Activated T-cell treated with anti-CD3 and anti-CD28 coated beads for 4 hours (primary cell): ENCODE measurements at regions not wholly inside any gene's neighbourhood (a gene's known extent, or its start where the extent isn't known, plus 50 kb on each side); places are given as distances from the start of the nearest gene placed in this dataset.
A peak's percentile ranks its signal among the peaks of the same experiment; 100 is the strongest.

Source experiments
- DNase-seq: peaks from one replicate; pipeline ENCODE4 v3.0.0-alpha.2; 2020

GRCh38 chr14:94717808-94718207, 52.1 kb downstream of the GSC start:
- no peak for DNase-seq

- no peak for DNase-seq
Measured at GRCh38 chr14:94716976-94717375, 52.9 kb downstream of the GSC start.

DNA sequence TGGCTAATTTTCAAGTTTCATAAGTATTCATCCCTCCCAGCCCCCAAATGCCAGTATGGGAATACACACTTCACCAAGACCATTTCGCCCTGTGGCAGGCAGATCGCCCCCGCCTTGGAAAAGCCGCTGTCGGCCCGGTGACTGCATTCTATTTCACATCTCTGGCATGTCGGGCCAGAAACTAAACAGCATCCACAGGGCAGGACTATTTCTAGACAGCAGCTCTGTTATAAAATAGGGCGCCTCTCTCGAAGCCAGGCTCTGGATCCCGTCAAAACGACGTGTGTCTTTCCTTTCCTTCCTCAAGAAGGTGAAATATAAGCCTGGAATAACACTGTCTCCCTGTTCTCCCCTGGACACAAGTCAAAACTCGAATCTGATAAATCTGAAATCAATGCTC, 56.8 kb downstream of the GSC start:
- no peak for DNase-seq

- no peak for DNase-seq
Measured at GRCh38 chr14:94710731-94711130, 59.2 kb downstream of the GSC start.

DNA sequence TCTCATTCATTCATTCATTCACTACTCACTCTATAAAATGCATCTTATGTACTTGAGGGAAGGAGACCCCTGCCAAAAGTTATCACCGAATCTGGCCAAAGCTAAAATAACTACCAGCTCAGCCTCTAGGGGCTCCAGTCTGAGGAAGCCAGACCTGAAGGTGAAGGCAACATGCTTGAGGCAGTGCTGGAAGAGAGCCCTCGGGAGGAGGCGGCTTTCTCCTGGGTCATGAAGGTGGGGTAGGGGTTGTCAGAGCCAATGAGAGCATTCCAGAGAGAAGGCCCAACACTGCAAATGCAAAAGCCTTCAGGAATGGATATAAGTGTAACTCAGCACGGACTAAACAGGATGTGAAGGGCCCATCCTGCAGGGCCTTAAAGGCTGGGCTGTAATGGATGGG, 62.4 kb downstream of the GSC start:
- no peak for DNase-seq

- DNase-seq: no peak
Measured at GRCh38 chr14:94706133-94706532, 63.8 kb downstream of the GSC start.

DNA sequence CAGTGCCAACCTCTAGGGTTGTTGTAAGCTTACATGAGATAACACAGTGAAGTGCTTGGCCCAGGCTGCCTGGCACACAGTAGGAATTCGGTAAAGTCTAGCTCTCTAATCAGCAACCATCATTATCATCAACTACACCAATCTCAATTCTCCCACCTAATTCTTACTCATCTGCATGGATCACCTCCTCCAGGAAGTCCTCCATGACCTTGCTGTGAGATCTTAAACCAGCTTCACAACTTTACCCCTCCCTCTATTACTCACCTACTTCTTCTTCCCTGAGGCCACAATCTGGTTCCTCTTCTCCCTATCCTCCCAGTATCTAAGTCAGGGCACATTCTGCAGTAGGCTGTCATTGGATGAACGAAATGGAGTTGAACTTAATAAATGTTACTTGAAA, 67.3 kb downstream of the GSC start:
- DNase-seq: no peak

- no peak for DNase-seq
Measured at GRCh38 chr14:94701861-94702370, 68.0 kb downstream of the GSC start.

DNA sequence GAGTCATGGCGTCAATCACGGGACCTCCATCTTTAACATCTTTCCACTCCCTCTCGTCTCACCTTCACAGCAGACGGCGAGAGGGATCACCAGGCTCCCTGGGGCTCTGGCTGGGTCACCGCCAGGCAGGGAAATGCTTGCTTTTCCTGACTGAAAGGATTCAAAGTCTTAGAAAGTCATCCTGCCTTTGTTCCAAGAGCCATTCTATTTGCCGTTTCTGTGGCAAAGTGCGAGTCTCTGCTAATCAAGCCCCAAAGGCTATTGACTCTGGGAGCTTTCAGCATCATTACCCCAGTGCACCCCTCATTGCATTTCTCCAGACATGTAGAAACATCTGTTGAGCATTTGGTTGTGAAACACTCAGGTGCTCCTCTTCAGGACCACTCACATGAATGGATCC, 69.6 kb downstream of the GSC start:
- DNase-seq: no peak

DNA sequence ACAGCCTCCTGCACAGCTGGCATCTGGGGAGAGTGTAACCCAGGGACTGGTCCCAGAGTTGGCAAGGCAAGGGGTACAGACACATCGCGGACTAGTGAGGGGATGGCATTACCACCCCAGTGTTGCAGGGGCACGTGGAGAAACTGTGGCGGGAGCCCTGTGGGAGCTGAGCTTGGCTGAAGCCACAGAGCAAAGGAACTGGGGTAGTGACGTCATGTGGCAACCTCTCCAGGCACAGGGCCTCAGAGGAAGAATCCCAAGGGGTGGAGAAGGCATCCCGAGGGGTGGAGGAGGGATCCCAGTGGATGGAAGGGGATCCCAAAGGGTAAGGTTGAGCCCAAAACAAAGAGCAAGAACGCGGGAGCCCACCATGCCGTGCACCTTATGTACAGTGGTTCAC, 70.1 kb downstream of the GSC start:
- DNase-seq: no peak

- no peak for DNase-seq
Measured at GRCh38 chr14:94697773-94698556, 71.9 kb downstream of the GSC start.

DNA sequence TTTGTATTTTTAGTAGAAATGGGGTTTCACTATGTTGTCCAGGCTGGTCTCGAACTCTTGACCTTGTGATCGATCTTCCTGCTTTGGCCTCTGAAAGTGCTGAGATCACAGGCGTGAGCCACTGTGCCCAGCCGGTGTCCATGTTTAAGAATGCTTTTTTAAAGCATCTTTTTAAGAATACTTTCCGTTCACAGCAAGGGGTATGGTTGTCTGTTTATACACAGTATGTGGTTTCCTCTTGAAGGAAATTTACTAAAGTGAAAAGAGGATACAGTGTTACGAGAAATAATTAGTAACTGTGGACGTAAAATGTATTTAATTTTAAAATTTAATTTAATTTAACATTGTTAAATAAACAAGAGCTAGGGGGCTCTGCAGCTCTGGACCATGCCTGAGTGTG, 73.4 kb downstream of the GSC start:
- no peak for DNase-seq

DNA sequence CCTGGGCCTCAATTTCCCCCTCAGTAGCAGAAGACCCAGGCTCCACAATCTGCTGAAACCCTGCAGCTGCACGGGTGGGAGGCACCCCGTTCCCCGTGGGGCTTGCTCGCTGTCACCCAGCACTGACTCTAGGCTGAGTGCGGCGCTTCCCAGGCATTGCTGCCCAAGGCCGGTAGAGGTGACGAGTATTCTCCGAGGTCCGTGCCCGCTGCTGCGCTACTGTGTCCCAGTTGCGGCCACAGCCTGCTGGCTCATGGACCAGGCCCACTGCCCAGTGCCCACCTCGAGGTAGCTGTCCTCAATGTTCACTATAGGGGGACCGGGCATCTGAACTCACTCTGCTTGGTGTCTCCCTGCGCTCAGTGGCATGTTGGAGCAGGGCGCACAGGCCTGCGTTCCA, 74.7 kb downstream of the GSC start:
- no peak for DNase-seq

DNA sequence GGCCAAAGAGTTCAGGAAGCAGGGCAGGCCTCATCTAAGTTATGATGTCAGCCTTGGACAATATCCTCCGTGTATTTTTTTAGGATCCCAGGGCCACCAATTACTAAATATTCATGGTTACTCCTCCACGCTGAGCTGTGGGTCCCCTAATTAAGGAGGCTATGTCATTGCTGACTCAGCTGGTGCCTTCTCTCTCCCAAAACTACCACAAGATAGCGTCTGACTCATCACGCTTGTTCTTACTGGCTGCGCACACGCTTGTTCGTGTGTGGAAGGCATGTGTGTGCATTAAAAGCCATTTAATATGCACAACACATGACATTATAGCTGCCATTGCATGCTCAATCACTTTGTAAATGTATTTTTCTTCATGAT, 78.3 kb downstream of the GSC start:
- no peak for DNase-seq

GRCh38 chr14:94690896-94691659, 78.8 kb downstream of the GSC start:
- no peak for DNase-seq

DNA sequence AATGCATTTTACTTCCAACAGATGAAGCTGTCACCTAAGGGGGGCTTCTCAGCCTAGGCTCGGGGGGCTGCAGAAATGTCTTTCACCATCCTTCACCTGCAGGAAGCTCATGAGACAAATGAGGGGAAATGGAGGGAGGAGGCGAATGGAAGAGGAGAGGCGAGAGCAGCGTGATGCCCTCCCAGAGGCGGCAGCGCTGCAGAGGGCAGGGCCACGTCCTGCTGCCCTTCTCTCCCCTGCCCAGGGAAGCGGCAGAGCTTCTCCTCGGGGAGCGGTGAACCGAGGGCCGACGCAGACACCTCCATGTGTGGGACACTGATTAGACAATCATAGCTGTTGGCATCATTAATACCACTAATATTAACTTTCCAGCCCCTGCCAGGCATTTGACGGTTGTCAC, 78.3 kb downstream of the SERPINA3 start:
- DNase-seq: no peak

DNA sequence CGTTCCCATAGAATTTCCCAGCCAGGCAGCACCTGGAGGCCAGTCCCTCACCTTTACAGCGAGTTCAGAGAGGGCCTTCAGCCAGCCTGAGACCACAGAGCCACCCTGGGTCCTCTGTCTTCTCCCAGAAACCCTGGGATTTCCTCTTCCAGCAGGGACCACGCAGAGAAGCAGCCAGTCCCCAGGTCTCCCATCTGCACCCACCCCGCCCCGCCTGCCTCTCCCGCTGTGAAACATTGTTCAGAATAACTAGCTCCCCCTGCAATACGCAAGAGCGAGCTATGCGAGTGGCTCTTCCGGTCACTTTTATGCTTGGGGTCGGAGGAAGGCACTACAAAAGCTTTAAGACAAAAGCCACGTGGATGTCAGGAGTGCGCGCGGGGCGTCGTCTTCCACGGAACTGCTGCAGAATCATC, 77.8 kb downstream of the SERPINA3 start:
- DNase-seq: no peak

DNA sequence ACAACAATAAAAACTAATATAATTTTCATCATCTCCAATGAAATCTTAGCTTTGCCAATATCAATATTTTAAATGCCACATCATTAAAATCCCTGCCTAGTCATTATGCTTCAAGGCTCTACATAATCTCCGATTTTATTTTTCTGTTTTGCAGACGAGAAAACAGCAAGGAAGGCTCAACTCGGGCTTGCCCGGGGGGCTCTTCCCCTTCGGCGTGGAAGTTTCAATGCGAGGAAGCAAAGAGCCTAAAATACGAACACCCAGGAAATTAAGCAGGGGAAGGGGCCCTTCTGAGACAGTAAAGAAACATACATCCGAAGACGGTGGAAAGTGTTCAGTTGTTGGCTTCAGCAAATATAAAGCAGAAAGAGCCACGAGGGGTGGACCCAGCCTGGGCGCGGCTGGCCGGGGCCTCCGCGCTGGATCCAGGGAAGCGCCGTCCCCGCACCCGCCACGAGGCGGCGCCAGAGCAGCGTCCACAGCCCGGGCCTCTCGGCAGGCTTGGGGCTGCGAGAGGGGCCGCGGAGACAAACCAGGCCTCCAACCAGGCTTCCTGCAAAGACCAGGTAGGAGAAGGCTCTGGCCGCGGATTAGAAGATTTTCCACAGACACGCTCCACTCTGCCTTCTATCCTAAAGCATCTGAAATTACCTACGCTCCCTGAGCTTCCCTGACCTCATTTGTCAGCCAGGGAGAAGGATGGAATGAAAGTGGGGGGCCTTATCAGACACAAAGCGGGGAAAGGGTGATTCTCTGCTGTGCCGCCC, 77.2 kb downstream of the SERPINA3 start:
- DNase-seq: peak; percentile 11

DNA sequence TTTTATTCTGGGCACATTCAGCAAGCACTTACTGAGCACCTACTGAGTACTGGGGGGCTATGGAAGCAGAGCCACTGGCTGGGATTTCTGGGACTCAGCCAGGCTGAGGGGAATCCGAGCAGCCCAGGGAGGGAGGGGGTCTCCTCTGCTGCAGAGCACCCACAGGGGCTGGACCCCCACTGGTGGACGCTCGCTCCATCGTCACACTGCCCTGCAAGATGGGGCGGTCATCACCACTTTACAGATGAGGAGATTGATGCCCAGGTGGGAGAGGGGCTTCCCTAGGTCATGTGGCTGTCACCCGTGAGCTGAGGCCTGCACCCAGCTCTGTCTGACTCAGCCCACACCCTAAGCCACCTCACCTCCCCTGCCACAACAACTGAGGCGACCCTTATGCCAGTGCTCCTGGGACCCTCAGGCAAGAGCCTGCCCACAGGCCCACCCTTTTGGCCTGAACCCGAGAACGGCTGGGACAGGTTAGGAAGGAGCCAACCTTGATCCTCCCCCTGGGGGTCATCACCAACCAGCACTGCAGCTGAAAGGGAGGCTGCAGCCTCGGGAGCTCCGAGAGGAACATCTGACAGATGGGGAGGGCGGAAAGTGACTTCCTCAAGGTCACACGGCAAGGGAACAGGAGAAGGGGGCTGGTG, 74.4 kb downstream of the SERPINA3 start:
- DNase-seq: no peak

DNA sequence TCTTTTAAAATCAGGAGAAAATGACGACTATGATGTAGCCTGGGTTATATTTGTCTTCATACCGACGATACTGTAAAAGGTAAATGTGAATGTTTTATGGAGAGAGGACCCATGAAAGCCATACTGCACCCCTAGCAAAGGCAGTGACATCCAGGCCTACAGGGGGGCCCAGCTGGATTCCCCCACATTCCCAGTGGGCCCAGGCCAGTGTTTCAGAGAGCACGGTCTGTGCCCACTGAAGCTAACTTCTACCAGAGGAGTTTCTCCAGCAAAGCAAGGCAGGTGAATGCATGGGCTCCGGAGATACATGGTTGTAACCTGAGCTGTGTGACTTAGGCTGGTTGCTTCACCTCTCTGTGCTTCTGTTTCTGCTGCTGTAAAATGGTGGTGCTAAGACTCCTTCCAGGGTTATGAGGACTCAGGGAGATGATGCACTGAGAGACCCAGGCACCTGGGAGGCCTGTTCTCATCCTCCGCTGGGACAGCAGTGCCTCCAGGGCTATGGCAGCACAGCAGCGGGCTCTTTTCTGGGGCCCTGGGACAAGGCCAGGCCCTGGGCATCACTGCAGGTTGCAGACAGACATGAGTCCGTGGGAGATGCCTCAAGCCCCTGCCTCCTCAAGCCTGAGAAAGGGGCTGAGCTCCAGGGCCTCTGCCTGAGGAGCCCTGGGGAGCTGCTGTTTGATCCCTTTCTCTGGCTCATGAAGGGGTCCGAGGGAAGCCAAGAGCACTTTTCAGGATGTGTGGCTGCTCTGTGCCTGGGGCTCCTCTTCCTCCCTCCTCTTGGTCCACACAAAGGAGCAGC, 73.7 kb downstream of the SERPINA3 start:
- no peak for DNase-seq

DNA sequence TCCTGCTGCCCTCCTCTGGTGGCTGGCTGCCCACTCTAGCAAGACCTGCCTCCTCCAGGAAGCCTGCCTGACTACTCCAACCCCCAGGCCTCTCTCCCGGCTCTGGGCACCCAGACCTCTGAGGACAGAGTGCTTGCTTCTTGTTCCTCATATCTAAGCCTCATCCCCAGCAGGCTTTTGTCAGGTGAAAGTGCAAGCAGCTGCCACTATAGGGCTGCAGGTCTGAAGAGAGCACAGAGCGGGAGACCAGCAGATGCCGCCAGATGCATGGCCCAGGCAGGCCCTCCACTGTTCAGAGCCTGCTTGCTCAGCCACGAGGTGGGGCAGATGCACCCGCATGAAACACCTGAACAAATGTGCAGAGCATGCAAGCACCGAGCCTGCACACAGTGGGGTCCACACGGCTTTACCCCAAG, 73.0 kb downstream of the SERPINA3 start:
- DNase-seq: no peak

- no peak for DNase-seq
Measured at GRCh38 chr14:94682736-94683135, 70.5 kb downstream of the SERPINA3 start.
